ENCODE measurements at regions not wholly inside any gene's neighbourhood (a gene's known extent, or its start where the extent isn't known, plus 50 kb on each side); places are given as distances from the start of the nearest gene placed in this dataset.

- TF ChIP-seq SUZ12 (IDR thresholded peaks at IDR 0.05; ENCODE audit: unreplicated experiment) = peak; percentile 58
- no peak for TF ChIP-seq CEBPB (IDR thresholded peaks at IDR 0.05; ENCODE audit: borderline replicate concordance in 1 of 2, low read depth in 2 of 2, low read length in 2 of 2)
- Histone ChIP-seq H3K9me3 (replicated peaks; ENCODE audit: control insufficient read depth, insufficient read depth, low read length) (no peaks in the 10 kb centered on the region), H3K79me2 (ENCODE audit: control insufficient read depth, insufficient read depth, low read length) (no peaks in the 10 kb centered on the region), H3K9ac (ENCODE audit: control insufficient read depth, insufficient read depth, low read length) (no peak overlapping the region), H3K4me1 (ENCODE audit: control insufficient read depth, insufficient read depth, low read length) (no peaks in the 10 kb centered on the region), H2AFZ (ENCODE audit: control insufficient read depth, low read depth, low read length) (no peak overlapping the region), H3K27me3 (replicated peaks in 1 of 2; ENCODE audit: control insufficient read depth in 2 of 2, insufficient read depth in 2 of 2, low read length in 1 of 2) (peaks cover 5 to 6% of the 10 kb centered on the region in 2 experiments; a peak in 2 of 4 replicates), H3K27ac (ENCODE audit: control insufficient read depth, insufficient read depth) (no peak overlapping the region), H3K4me3 (no peak overlapping the region), H3K4me2 (ENCODE audit: control insufficient read depth, insufficient read depth) (peak overlapping the region; percentile 22; the same call in 1 of the 2 replicates), H3K36me3 (ENCODE audit: control insufficient read depth in 2 of 2, insufficient read depth in 2 of 2, low read length in 1 of 2) (no peaks in the 10 kb centered on the region), H4K20me1 (ENCODE audit: control insufficient read depth, insufficient read depth) (no peaks in the 10 kb centered on the region)
- peak; percentile 70 for ATAC-seq
- no peak for FAIRE-seq
- DNase-seq (ENCODE audit: low read depth, low spot score) = no peak
- intact Hi-C loops (cut with micrococcal nuclease; ENCODE audit: unreplicated experiment) = no loop called here
- 58% methylated on average over 18 of the region's 29 CpGs for WGBS (ENCODE audit: insufficient coverage, insufficient replicate concordance, low lambda C conversion rate, missing lambda C conversion rate)
- in situ Hi-C loops (cut with MboI) = no loop called here
- POLR2A ChIA-PET = no interaction called here
- CTCF ChIA-PET = no interaction called here
- no TSS peak for BruUV-seq (replicated peaks)
- SMC1A ChIA-PET (ENCODE audit: uncharacterized antibody, unreplicated experiment) = no interaction called here
- RAD21 ChIA-PET (ENCODE audit: unreplicated experiment) = no interaction called here
Measured at GRCh38 chr13:74575729-74576125, 441.5 kb upstream of the KLF12 start.

GRCh38 chr13:74574964-74575728 is 440.9 kb upstream of the KLF12 start:
- SMC1A ChIA-PET (ENCODE audit: uncharacterized antibody, unreplicated experiment) = no interaction called here
- no peak overlapping the region for H3K27ac ChIP-seq (ENCODE audit: control insufficient read depth, insufficient read depth)
- H3K79me2 ChIP-seq (ENCODE audit: control insufficient read depth, insufficient read depth, low read length) = no peaks in the 10 kb centered on the region
- no peak overlapping the region for H2AFZ ChIP-seq (ENCODE audit: control insufficient read depth, low read depth, low read length)
- no peak for DNase-seq (ENCODE audit: low read depth, low spot score)
- in situ Hi-C loops (cut with MboI) (no loop called here), intact Hi-C loops (cut with micrococcal nuclease; ENCODE audit: unreplicated experiment) (no loop called here)
- H4K20me1 ChIP-seq (ENCODE audit: control insufficient read depth, insufficient read depth) = no peaks in the 10 kb centered on the region
- H3K36me3 ChIP-seq (ENCODE audit: control insufficient read depth in 2 of 2, insufficient read depth in 2 of 2, low read length in 1 of 2) = no peaks in the 10 kb centered on the region
- no peak overlapping the region for H3K4me3 ChIP-seq
- POLR2A ChIA-PET = no interaction called here
- TF ChIP-seq SRF (IDR thresholded peaks at IDR 0.05; ENCODE audit: low read depth in 2 of 2, low read length in 2 of 2) (no peak), ZBTB33 (IDR thresholded peaks at IDR 0.05) (no peak)
- WGBS (ENCODE audit: insufficient coverage, insufficient replicate concordance, low lambda C conversion rate, missing lambda C conversion rate) = 9% methylated on average over 10 of the region's 10 CpGs
- RAD21 ChIA-PET (ENCODE audit: unreplicated experiment) = no interaction called here
- FAIRE-seq = no peak
- BruUV-seq (replicated peaks) = no TSS peak
- CTCF ChIA-PET = no interaction called here
- peak overlapping the region; percentile 22; the same call in 1 of the 2 replicates for H3K4me2 ChIP-seq (ENCODE audit: control insufficient read depth, insufficient read depth)
- peaks cover 5 to 6% of the 10 kb centered on the region in 2 experiments; a peak in 2 of 4 replicates for H3K27me3 ChIP-seq (replicated peaks in 1 of 2; ENCODE audit: control insufficient read depth in 2 of 2, insufficient read depth in 2 of 2, low read length in 1 of 2)
- H3K9me3 ChIP-seq (replicated peaks; ENCODE audit: control insufficient read depth, insufficient read depth, low read length) = no peaks in the 10 kb centered on the region
- H3K4me1 ChIP-seq (ENCODE audit: control insufficient read depth, insufficient read depth, low read length) = no peaks in the 10 kb centered on the region
- ATAC-seq = no peak
- H3K9ac ChIP-seq (ENCODE audit: control insufficient read depth, insufficient read depth, low read length) = no peak overlapping the region
